Astrocyte of the spinal cord (primary cell): ENCODE measurements at regions not wholly inside any gene's neighbourhood (a gene's known extent, or its start where the extent isn't known, plus 50 kb on each side); places are given as distances from the start of the nearest gene placed in this dataset.

ENCODE experiments used
- DNase-seq: peaks from one replicate; pipeline ENCODE4 v3.0.0; 2011; ENCODE audit warnings: low read depth, low spot score
- H3K4me3 ChIP-seq: 2 replicates; pipeline ENCODE4 v1.5.1; 2011; ENCODE audit warnings: low read depth, mild to moderate bottlenecking, low read length, moderate library complexity
- in situ Hi-C: cut with HindIII; loops from 2 replicates; pipeline ENCODE4 v1.10.0; 2017; ENCODE audit warnings: low sequenced_read_pairs
- TF ChIP-seq, protein P1 (sequence below): IDR thresholded peaks from 2 replicates; pipeline ENCODE4 v1.5.1; 2012; ENCODE audit warnings: low read depth, mild to moderate bottlenecking, low read length, inconsistent platforms

DNA sequence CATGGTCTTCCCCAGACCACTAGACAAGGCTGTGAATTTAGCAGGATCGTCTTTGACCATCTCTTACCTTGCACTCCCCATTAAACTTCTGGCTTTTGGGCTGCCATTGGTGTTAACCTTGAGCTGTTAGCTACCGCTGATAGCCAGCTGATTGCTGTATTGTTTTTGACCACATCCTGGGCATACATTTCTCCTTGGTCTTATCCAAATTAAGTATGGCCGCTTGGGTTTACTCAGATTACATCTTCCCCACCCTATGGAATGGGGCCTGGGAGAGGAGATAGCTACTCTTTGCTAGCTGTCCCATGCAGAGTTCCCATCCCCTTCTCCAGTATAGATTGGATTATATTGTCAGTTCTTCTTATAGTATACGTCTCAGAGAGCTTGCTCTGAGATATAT lies 270.4 kb upstream of the ELAC2 start:
- TF ChIP-seq, protein P1, sequence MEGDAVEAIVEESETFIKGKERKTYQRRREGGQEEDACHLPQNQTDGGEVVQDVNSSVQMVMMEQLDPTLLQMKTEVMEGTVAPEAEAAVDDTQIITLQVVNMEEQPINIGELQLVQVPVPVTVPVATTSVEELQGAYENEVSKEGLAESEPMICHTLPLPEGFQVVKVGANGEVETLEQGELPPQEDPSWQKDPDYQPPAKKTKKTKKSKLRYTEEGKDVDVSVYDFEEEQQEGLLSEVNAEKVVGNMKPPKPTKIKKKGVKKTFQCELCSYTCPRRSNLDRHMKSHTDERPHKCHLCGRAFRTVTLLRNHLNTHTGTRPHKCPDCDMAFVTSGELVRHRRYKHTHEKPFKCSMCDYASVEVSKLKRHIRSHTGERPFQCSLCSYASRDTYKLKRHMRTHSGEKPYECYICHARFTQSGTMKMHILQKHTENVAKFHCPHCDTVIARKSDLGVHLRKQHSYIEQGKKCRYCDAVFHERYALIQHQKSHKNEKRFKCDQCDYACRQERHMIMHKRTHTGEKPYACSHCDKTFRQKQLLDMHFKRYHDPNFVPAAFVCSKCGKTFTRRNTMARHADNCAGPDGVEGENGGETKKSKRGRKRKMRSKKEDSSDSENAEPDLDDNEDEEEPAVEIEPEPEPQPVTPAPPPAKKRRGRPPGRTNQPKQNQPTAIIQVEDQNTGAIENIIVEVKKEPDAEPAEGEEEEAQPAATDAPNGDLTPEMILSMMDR = no peak
- DNase-seq = no peak
- H3K4me3 ChIP-seq = no peak overlapping the region
- in situ Hi-C loops = no loop called here

GRCh38 chr17:13287226-13287625 lies 269.4 kb upstream of the ELAC2 start:
- DNase-seq = no peak
- TF ChIP-seq, protein P1 = no peak
- in situ Hi-C loops = no loop called here
- H3K4me3 ChIP-seq = no peak overlapping the region

DNA sequence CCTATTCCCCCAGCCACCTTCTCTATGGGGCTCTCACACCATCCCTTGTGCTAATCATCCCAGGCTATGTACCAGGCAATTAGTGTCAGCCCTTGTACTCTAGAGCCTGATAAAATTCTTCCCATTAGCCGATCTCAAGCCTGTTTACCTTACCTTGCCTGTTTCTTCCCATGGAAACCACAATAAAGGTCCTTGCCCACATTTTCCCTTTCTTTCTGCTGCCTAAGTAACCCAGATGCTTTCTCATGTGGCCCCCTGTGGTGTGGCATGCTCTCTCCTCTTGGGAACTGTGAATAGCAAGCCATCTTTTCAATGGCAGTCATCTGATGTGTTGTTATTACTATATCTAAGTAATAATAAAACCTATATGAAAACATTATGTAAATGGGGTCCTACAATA lies 265.8 kb upstream of the ELAC2 start:
- no peak overlapping the region for H3K4me3 ChIP-seq
- in situ Hi-C loops = no loop called here
- DNase-seq = no peak
- TF ChIP-seq, protein P1 = no peak

DNA sequence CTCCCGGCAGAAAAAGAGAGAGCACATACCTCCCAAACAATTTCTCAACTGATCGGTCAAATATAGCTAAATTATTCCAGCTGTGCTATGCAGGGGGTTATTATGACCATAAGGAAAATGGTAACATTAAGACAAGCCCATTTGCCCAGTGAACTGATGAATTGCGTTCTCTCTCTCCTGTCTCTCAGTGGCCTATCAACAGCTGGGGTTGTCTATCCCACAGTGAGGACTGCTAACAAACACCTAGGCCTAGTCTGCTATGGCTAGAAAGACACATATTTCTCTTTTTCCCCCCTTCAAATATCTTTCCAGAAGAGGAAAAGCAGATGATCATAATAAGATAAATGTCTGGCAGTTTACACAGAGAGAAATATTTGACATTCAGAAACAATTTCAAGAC lies 263.8 kb upstream of the ELAC2 start:
- no peak overlapping the region for H3K4me3 ChIP-seq
- TF ChIP-seq, protein P1 = no peak
- DNase-seq = no peak
- in situ Hi-C loops = no loop called here

GRCh38 chr17:13273806-13274205 lies 256.0 kb upstream of the ELAC2 start:
- DNase-seq = no peak
- TF ChIP-seq, protein P1 = no peak
- H3K4me3 ChIP-seq = no peak overlapping the region
- in situ Hi-C loops = no loop called here

DNA sequence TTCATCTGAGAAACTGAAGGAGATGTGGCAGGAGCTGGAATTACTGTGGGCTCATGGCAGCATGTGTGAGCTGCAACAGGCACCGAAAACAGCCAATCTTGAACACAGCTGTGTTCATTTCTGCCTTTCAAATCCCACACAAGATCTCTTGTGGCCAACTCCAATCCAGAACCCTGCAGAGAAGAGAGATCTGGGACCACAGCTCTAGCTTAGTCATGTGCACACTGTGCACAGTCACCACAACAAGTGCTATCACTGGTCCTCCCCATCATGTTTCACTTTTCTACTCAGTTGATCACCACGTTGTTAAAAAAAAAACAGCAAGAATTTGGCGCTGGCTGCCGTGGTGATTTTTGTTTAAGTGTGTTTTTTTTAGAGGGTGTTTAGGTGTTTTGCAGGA lies 254.5 kb upstream of the ELAC2 start:
- TF ChIP-seq, protein P1 = no peak
- no peak overlapping the region for H3K4me3 ChIP-seq
- in situ Hi-C loops = no loop called here
- no peak for DNase-seq
